ENCODE measurements at regions not wholly inside any gene's neighbourhood (a gene's known extent, or its start where the extent isn't known, plus 50 kb on each side); places are given as distances from the start of the nearest gene placed in this dataset.

- BruUV-seq (replicated peaks) = no TSS peak
- in situ Hi-C loops (cut with MboI) = no loop called here
- H3K4me1 ChIP-seq (ENCODE audit: control insufficient read depth, insufficient read depth, low read length) = no peaks in the 10 kb centered on the region
- H3K27me3 ChIP-seq (replicated peaks in 1 of 2; ENCODE audit: control insufficient read depth in 2 of 2, insufficient read depth in 2 of 2, low read length in 1 of 2) = no peaks in the 10 kb centered on the region
- H3K27ac ChIP-seq (ENCODE audit: control insufficient read depth, insufficient read depth) = no peak overlapping the region
- ChIA-PET RAD21 (ENCODE audit: unreplicated experiment) (no interaction called here), POLR2A (no interaction called here), CTCF (no interaction called here), SMC1A (ENCODE audit: uncharacterized antibody, unreplicated experiment) (no interaction called here)
- DNase-seq (ENCODE audit: low read depth, low spot score) (no peak), FAIRE-seq (no peak), ATAC-seq (no peak)
- no peaks in the 10 kb centered on the region for H3K79me2 ChIP-seq (ENCODE audit: control insufficient read depth, insufficient read depth, low read length)
- no peaks in the 10 kb centered on the region for H3K9me3 ChIP-seq (replicated peaks; ENCODE audit: control insufficient read depth, insufficient read depth, low read length)
- H3K9ac ChIP-seq (ENCODE audit: control insufficient read depth, insufficient read depth, low read length) = no peak overlapping the region
- no peak overlapping the region for H3K4me3 ChIP-seq
- intact Hi-C loops (cut with micrococcal nuclease; ENCODE audit: unreplicated experiment) = no loop called here
- no peaks in the 10 kb centered on the region for H3K36me3 ChIP-seq (ENCODE audit: control insufficient read depth in 2 of 2, insufficient read depth in 2 of 2, low read length in 1 of 2)
- no peak for TF ChIP-seq ESRRA (IDR thresholded peaks at IDR 0.05; ENCODE audit: low read length)
- no peak for TF ChIP-seq ZNF24 (IDR thresholded peaks at IDR 0.05)
- TF ChIP-seq NR2C2 (IDR thresholded peaks at IDR 0.05; ENCODE audit: borderline replicate concordance, control insufficient read depth, insufficient read length, low read depth) = no peak
- TF ChIP-seq BCLAF1 (IDR thresholded peaks at IDR 0.05) = no peak
- no peak for TF ChIP-seq IKZF1 (conservative IDR thresholded peaks at IDR 0.05)
- TF ChIP-seq ATF7 (IDR thresholded peaks at IDR 0.05; ENCODE audit: low read depth) = no peak
- TF ChIP-seq ZNF207 (IDR thresholded peaks at IDR 0.05; ENCODE audit: borderline replicate concordance) = no peak
- no peak for TF ChIP-seq BMI1 (IDR thresholded peaks at IDR 0.05; ENCODE audit: borderline replicate concordance)
- no peak for TF ChIP-seq EP300 (IDR thresholded peaks at IDR 0.05; ENCODE audit: borderline replicate concordance in 1 of 2, control insufficient read depth in 1 of 2, low read depth in 2 of 2, low read length in 2 of 2)
- TF ChIP-seq TCF12 (IDR thresholded peaks at IDR 0.05; ENCODE audit: low read depth, low read length) = no peak
- TF ChIP-seq JUNB (IDR thresholded peaks at IDR 0.05) = no peak
- no peak for TF ChIP-seq WRNIP1 (IDR thresholded peaks at IDR 0.05; ENCODE audit: borderline replicate concordance, low read depth, low read length)
- TF ChIP-seq SMAD1 (IDR thresholded peaks at IDR 0.05; ENCODE audit: low read depth, partially characterized antibody) = no peak
- TF ChIP-seq DPF2 (IDR thresholded peaks at IDR 0.05) = no peak
- no peak for TF ChIP-seq PKNOX1 (IDR thresholded peaks at IDR 0.05)
- no peak for TF ChIP-seq ZZZ3 (IDR thresholded peaks at IDR 0.05; ENCODE audit: control insufficient read depth, insufficient read length, low read depth)
- no peak overlapping the region for H3K4me2 ChIP-seq (ENCODE audit: control insufficient read depth, insufficient read depth)
- WGBS (ENCODE audit: insufficient coverage, insufficient replicate concordance, low lambda C conversion rate, missing lambda C conversion rate) = 32% methylated on average over 6 of the region's 6 CpGs
- no peak overlapping the region for H2AFZ ChIP-seq (ENCODE audit: control insufficient read depth, low read depth, low read length)
- no peaks in the 10 kb centered on the region for H4K20me1 ChIP-seq (ENCODE audit: control insufficient read depth, insufficient read depth)
Observed at GRCh38 chr12:5258926-5259325, 173.0 kb upstream of the NTF3 start.

All from GM12878 (cell line).